ENCODE measurements at regions not wholly inside any gene's neighbourhood (a gene's known extent, or its start where the extent isn't known, plus 50 kb on each side); places are given as distances from the start of the nearest gene placed in this dataset.

GRCh38 chr12:124082012-124082411, 109.0 kb downstream of the ZNF664 start:
- TF ChIP-seq CTCF (conservative IDR thresholded peaks at IDR 0.05; ENCODE audit: low read depth, low read length), result no peak
- DNase-seq (ENCODE audit: low read depth), result no peak

DNA sequence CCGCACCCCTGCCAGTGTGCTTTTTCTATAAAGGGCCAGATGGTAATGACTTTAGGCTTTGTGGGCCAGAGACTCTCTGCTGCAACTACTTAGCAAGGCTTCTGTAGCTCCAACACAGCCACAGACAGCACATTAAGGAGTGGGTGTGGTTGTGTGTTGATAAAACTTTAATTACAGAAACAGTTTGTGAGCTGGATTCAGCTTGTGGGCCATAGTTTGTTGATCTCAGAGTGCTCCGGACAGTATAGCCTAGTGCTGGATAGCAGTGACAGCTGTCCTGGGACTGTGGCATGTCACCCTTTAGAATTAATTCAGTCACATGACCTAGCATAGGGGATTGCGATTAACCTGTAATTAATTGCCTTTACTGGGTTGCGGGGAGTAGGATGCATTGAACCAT, 109.7 kb downstream of the ZNF664 start:
- TF ChIP-seq CTCF (conservative IDR thresholded peaks at IDR 0.05; ENCODE audit: low read depth, low read length), result no peak
- no peak overlapping the region for H3K4me3 ChIP-seq (ENCODE audit: low read depth, low read length)
- DNase-seq (ENCODE audit: low read depth), result no peak

More at GRCh38 chr12:124082012-124082411, 109.0 kb downstream of the ZNF664 start:
- H3K4me3 ChIP-seq (ENCODE audit: low read depth, low read length), result no peak overlapping the region

- TF ChIP-seq CTCF (conservative IDR thresholded peaks at IDR 0.05; ENCODE audit: low read depth, low read length), result no peak
Observed at GRCh38 chr12:124083708-124084107, 110.7 kb downstream of the ZNF664 start.

GRCh38 chr12:124085419-124086296, 112.6 kb downstream of the ZNF664 start:
- no peak overlapping the region for H3K4me3 ChIP-seq (ENCODE audit: low read depth, low read length)
- no peak for DNase-seq (ENCODE audit: low read depth)
- TF ChIP-seq CTCF (conservative IDR thresholded peaks at IDR 0.05; ENCODE audit: low read depth, low read length), result no peak

More at GRCh38 chr12:124083708-124084107, 110.7 kb downstream of the ZNF664 start:
- no peak overlapping the region for H3K4me3 ChIP-seq (ENCODE audit: low read depth, low read length)
- no peak for DNase-seq (ENCODE audit: low read depth)

DNA sequence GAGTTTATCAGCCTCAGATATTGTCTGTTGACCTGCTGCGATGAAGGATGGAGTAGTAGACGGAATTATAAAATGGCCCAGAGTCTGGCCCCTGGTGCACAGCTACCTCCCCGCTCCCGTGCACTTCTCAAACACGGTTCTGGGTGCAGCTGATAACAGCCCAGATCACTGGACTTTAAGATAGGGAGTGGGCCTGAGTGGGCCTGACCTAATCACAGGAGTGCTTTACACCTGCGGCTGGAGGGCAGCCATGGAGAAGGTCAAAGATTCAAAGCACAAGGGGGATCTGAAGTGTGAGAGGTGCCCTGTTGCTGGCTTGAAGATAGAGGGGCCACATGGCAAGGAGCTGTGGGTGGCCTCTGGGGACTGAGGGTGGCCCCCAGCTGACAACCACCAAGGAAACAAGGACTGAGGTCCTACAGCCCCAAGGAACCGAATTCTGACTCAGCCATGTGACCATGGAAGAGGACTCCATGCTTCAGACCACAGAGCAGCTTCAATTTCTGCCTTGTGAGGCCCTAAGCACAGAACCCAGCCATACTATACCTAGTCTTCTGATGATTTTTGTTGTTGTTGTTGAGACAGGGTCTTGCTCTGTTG, 113.4 kb downstream of the ZNF664 start:
- DNase-seq (ENCODE audit: low read depth), result no peak
- TF ChIP-seq CTCF (conservative IDR thresholded peaks at IDR 0.05; ENCODE audit: low read depth, low read length), result no peak
- no peak overlapping the region for H3K4me3 ChIP-seq (ENCODE audit: low read depth, low read length)

- TF ChIP-seq CTCF (conservative IDR thresholded peaks at IDR 0.05; ENCODE audit: low read depth, low read length), result no peak
- DNase-seq (ENCODE audit: low read depth), result no peak
- H3K4me3 ChIP-seq (ENCODE audit: low read depth, low read length), result no peak overlapping the region
Observed at GRCh38 chr12:124087266-124088051, 114.4 kb downstream of the ZNF664 start.

Data from epithelial cell of proximal tubule (primary cell).